GM12892 (cell line): ENCODE measurements at regions not wholly inside any gene's neighbourhood (a gene's known extent, or its start where the extent isn't known, plus 50 kb on each side); places are given as distances from the start of the nearest gene placed in this dataset.

ENCODE experiments used
- POLR2A ChIP-seq: IDR thresholded peaks from 2 replicates; pipeline ENCODE4 v1.6.1; 2011; ENCODE audit warnings: low read depth, low read length, control low read depth
- POLR2AphosphoS5 ChIP-seq: IDR thresholded peaks from 2 replicates; pipeline ENCODE4 v1.6.1; 2011; ENCODE audit warnings: low read depth, low read length, control low read depth
- TAF1 ChIP-seq: IDR thresholded peaks from 2 replicates; pipeline ENCODE4 v1.6.1; 2011; ENCODE audit warnings: low read depth, mild to moderate bottlenecking, control low read depth, low read length, borderline replicate concordance

DNA sequence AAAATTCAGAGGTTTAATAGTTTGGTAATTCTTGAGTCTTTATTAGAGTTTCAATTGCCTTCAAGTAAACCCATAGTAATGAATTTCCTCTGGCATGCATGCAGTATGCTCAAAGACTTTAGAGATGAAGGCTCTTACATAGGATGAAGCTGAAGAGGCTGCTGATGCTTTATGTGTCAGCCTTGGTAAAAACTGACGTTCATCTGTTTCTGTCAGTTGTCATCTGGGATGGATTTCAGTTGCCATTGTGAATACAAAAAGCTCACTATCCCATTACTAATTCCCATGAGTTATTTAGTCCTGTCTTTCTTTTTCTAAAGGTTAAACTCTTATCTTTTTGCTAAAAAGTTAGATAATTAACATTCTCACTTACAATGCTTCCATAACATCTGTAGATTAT is 136.9 kb upstream of the GBE1 start:
- TF ChIP-seq POLR2A (no peak), POLR2AphosphoS5 (no peak), TAF1 (no peak)
